GM18507 (cell line): ENCODE measurements at regions not wholly inside any gene's neighbourhood (a gene's known extent, or its start where the extent isn't known, plus 50 kb on each side); places are given as distances from the start of the nearest gene placed in this dataset.
"Not testable (repeated sequence)": the region's sequence is repeated elsewhere in the genome, so short reads cannot be mapped to it uniquely, and the experiment has no call there.

Experiments used
- DNase-seq: peaks from one replicate; pipeline ENCODE4 v3.0.0; 2011; ENCODE audit warnings: low read depth; ENCODE audit not compliant: insufficient read length; ENCODE audit errors: extremely low spot score
- FAIRE-seq: peaks from 2 replicates; lab custom pipeline; 2011; peaks lifted over from hg19 to GRCh38; lab: Jason Lieb, UNC

DNA sequence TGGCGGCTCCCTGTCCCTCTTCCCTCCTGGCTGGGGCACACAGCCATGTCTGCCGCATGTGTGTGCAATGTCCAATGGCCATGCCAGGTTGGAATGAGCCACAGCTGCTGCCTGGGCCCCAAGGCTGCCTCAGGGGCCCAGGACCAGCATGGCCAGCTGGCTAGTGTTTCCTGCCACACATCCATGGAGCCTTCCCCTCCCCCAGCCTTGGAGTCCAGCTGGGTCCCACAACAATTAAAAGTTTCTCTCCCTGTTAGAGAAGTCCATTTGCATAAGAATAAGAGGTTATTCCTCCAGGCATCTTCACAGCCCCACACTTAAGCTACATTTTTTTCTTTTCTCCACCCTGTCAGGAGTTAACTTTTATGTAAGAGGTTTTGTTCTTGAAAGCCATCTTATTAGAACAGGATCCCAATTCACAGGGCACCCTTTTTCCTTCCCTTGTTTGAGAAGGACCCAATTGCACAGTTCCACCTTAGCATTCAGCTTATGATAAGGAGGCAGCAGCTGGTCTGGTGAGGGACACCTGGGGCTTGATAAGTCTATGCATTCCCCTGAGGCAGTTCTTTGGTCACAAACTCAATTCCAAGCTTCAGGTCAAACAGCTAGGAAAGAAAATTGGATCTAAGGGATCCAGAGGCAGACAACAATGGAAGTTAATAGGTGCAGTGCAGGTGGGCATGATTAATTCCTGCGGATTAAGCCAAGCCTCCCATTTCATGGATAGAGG lies 963.3 kb upstream of the GRIA3 start:
- no peak for DNase-seq

DNA sequence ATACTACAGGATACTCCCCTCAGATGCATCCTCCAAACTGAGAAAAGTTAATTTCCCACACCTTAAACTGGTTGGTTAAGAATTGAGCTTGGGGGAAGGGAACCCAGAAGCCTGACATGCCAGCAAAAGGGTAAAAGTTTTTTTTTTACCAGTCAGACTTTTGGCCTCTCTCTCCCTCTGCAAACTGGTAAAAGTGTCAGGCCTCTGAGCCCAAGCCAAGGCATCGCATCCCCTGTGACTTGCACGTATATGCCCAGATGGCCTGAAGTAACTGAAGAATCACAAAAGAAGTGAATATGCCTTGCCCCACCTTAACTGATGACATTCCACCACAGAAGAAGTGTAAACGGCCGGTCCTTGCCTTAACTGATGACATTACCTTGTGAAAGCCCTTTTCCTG lies 962.3 kb upstream of the GRIA3 start:
- not testable (repeated sequence) for DNase-seq, FAIRE-seq

More for the DNA sequence above, 963.3 kb upstream of the GRIA3 start:
- FAIRE-seq = no peak

DNA sequence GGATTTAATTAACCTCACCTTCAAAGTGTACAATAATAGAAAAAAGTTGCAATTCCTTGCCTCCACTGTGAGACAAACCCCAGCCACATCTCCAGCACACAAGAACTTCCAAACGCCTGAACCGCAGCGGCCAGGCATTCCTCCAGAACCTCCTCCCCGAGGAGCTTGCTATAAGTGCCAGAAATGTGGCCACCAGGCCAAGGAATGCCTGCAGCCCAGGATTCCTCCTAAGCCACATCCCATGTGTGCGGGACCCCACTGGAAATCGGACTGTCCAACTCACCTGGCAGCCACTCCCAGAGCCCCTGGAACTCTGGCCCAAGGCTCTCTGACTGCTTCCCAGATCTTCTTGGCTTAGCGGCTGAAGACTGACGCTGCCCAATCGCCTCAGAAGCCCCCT lies 959.9 kb upstream of the GRIA3 start:
- FAIRE-seq, DNase-seq: not testable (repeated sequence)

DNA sequence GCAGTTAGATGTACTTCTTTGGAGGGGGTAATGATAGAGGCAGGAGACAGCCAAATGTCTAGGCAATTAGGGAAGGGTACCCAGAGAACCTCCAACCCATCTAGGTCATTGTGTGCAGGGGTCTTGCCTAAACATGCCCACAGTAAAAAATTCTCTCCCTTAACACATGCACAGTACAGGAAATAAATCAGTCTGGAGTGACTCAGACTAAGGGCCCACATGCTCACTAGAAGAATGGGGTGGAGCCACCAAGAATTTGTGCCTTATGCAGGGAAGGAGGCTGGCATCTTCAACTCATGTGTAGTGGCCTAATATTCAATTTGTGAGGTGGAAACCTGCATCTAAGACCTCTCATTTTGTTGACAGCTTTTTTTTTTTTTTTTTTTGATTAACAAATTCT lies 945.3 kb upstream of the GRIA3 start:
- DNase-seq (no peak), FAIRE-seq (no peak)

DNA sequence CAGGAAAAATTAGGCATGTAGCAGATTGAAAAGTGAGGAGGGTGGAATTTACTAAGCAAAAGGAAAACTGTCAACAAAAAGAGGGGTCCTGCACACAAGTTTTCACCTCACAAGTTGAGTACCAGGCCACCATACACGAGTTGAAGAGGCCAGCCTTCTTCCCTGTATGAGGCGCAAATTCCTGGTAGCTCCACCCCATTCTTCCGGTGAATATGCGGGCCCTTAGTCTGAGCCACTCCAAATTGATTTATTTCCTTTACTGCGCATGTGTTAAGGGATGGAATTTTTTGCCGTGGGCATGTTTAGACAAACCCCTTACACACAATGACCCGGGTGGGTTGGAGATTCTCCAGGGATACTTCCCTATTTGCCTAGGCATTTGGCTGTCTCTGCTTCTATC lies 942.1 kb upstream of the GRIA3 start:
- no peak for FAIRE-seq
- no peak for DNase-seq

DNA sequence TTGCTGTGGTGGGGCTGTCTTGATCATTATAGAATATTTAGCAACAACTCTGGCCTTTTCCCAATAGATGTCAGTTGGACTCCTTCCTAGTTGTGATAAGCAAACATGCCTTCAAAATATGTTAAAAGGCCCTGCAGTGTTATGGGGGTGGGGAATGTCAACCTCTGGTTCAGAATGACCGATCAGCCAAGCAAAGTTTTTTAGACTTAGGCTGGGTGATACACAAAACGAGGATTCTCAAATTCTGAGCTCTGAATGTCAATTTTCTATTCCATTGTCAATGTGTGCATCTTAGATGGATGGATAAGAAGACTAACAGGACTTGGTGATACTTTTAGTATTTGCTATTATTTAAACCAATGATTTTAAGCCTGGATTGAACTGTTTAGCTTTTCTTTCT lies 940.0 kb upstream of the GRIA3 start:
- no peak for FAIRE-seq
- no peak for DNase-seq

DNA sequence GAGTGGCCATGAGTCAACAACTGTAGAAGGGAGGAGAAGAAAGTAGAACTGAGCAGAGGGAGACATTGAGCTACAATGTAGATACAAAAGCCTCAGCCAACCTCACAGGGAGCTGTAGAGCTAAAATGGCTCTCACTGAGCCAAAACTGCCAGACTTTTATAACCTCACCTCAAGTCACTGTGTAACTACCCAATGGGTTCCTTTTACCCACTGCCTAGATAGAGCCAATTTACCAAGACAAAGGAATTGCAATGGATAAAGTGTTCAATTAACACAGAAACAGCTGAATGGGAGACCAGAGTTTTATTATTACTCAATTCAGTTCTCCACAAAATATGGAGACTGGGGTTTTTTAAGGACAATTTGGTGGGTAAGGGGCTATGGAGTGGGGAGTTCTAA lies 938.9 kb upstream of the GRIA3 start:
- DNase-seq (no peak), FAIRE-seq (no peak)

DNA sequence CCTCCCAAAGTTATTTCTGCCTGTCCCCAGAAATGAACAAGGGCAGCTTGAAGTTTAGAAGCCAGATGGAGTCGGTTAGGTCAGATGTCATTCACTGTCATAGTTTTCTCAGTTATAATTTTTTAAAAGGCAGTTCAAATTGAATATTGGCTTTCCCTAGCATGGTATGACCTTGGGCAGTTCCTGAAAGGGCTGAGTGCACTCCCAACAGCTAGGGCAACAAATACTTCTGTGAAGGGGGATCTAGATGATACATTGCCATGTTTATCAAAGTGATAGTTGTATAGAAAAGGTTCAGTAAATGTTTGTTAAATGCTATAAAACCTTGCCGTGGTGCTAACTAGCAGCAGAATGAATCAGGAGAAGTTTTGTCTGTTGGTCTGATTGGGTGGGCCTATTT lies 938.1 kb upstream of the GRIA3 start:
- DNase-seq = no peak
- no peak for FAIRE-seq

DNA sequence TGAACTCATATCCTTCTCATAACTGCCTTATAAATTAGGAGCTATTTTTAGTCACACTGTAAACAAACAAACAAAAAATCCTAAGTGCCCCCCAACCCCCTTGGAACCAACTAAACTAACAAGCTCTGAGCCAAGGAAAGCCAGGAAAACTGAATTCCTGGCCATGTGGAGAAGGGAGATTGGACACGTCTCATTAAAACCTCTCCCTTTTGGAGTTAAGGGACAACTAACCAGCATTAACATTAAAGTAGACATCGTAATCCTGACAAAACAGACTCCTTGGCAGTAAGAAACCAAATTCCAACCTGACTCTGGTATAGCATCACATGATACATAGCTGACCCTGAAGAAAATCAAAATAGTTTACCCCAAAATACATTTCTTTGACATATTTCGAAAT lies 937.1 kb upstream of the GRIA3 start:
- FAIRE-seq (no peak), DNase-seq (no peak)

DNA sequence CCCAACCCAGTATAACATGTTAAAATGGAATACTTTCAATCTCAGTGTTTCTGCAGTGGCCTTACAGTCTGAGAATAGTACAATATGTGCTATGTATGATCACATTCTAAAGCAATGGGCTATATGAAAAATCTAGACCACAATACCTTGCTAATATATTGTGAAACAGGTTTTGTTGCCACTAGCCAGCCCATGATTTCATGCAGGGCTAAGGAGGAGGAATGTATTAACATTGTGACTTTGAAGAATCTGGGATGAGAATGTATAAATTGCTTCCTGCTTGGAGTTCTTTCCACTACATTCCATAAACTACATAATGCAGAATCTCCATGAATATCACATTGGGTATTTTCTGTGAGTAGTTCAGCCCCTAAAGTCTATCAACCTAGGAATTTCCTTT lies 935.4 kb upstream of the GRIA3 start:
- DNase-seq = no peak
- no peak for FAIRE-seq

DNA sequence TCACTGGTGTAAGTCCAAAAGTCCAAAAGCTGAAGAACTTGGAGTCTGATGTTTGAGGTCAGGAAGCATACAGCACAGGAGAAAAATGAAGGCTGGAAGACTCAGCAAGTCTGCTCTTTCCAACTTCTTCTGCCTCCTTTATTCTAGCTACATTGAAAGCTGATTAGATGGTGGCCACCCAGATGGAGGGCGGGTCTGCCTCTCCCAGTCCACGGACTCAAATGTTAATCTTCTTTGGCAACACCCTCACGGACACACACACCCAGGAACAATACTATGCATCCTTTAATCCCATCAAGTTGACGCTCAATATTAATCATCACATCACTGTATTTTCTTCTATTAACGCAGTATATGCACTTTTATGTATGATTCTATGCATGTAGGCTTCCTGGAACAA lies 931.6 kb upstream of the GRIA3 start:
- FAIRE-seq = no peak
- DNase-seq = no peak

DNA sequence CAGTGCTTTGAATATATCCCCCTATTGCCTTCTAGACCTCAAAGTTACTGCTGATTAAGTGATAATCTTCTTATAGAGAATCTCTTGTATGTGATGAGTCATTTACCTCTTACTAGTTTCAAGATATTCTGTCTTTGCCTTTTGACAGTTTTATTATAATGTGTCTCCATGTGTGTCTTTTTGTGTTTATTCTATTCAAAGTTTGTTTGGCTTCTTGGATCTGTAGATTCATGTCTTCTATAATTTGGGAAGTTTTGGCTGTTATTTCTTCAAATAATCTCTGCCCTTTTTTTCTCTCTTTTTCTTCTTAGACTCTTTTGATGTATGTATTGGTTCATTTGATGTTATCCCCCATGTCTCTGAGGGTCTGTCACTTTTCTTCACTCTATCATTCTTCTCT lies 915.7 kb upstream of the GRIA3 start:
- no peak for FAIRE-seq

DNA sequence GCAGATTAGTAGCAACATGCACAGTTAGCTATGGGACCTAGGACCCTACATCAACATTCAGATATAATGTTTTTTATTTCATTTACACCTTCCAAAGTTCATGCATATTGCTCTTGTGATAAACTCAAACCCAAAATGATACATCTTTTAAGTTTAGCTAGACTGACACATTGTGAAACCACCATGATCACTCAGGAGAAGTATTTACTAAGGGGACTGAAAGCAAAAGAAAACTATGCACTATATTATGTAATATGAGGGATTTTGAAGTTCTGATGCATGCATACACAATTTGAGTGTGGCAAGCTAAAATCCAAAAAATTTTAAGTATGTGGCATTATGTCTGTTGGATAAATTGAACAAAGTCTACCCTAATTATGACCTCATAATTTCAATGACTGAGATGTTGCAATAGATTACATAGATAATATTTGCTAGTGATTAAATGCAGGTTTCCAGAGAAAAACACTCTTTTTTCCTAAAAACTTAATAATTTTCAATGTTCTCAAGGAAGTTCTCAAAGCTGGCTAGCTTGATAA lies 914.8 kb upstream of the GRIA3 start:
- FAIRE-seq (no peak), DNase-seq (no peak)

More for the DNA sequence above, 915.7 kb upstream of the GRIA3 start:
- DNase-seq = no peak

DNA sequence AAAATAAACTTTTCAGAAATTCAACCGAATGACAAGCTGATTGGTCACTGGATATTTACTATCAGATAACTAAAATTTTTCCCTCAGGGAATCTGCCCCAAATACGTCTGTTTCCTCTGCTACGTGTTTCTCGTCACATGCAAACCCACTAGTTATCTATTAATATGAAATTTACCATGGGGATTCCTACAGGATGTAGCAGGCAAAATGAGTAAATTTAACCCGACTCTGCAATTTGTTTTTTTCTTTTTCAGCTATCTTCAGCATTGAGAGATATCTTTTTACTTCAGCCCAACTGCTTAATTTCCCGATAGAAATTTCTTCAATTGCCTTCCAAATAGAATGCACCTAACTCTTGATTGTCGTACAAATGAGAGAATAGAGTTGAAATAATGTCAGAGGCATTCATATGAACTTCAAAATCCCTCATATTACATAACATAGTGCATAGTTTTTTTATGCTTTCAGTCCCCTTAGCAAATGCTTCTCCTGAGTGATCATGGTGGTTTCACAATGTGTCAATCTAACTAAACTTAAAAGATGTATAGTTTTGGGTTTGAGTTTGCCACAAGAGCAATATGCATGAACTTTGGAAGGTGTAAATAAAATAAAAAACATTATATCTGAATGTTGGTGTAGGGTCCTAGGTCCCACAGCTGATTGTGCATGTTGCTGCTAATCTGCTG lies 913.1 kb upstream of the GRIA3 start:
- FAIRE-seq = no peak
- no peak for DNase-seq

DNA sequence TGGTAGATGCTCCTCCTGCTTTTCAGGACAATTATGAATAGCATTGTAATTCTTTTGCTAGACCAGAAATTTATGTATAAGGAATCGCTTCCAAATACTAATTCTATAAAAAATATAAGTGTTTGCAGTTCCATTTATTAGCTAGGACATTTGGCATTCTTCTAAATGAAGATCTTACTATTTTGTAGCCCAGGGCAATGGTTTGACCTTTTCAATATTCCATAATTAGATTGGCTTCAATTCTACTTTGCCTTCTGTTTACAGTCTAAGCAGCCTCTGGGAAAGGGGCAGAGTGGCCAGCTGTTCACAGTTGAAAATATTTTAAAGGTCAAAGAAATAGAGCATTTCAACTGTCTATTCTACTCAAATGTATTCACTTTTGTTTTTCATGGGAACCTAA lies 912.1 kb upstream of the GRIA3 start:
- FAIRE-seq = no peak
- no peak for DNase-seq

DNA sequence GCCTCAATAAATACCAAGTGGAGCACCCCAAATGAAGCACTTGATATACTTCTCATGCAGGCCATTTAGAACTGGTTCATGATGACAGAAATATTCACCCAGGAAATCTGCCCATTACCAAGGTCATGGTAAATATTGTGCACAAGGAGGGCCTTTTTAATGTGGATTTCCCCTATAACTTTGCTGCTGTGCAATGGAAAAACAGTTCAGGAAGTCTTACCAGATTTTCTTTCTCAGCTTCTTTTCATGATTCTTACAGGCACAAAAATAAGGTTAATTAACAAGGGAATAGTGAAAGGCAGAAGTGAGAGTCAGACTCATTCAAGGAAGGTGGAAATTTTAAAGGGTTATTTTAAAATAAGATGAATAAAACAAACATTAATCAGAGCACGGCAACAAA lies 904.3 kb upstream of the GRIA3 start:
- DNase-seq (no peak), FAIRE-seq (no peak)

DNA sequence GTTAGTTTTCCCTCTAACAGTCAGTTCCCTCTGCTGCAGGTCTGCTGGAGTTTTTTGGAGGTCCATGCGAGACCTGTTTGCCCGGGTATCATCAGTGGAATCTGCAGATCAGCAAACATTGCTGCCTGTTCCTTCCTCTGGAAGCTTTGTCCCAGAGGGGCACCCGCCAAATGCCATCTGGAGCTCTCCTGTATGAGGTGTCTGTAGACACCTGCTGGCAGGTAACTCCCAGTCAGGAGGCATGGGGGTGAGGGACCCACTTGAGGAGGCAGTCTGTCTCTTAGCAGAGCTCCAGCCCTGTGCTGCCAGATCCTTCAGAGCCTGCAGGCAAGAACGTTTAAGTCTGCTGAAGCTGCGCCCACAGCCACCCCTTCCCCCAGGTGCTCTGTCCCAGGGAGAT lies 884.3 kb upstream of the GRIA3 start:
- not testable (repeated sequence) for DNase-seq, FAIRE-seq

DNA sequence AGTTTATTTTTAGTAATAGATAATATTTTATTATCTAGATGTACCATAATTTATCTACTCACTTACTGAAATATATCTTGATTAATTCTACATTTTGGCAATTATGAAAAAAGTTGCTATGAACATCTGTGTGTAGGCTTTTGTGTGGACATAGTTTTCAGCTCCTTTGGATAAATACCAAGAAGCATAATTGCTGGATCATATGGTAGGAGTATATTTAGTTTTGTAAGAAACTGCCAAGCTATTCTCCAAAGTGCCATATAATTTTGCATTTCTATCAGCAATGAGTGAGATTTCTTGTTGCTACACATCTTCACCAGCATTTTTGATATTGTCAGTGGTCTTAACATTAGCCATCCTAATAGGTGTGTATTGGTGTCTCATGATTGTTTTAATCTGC lies 882.6 kb upstream of the GRIA3 start:
- no peak for DNase-seq
- FAIRE-seq = no peak

DNA sequence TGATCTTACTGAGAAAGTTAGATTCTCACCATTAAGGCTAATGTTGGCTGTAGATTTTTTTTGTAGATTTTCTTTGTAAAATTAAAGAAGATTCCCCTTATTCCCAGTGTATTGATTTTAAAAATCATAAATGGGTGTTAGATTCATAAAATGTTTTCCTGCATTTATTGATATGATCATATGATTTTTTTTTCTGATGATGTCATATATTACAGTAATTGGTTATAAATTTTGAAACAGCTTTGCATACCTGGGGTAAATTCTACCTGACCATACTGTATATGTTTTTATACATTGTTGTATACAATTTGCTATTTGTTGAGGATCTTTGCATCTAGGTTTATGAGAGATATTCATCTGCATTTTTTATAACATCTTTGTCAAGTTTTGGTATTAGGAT lies 880.3 kb upstream of the GRIA3 start:
- FAIRE-seq (no peak), DNase-seq (no peak)

DNA sequence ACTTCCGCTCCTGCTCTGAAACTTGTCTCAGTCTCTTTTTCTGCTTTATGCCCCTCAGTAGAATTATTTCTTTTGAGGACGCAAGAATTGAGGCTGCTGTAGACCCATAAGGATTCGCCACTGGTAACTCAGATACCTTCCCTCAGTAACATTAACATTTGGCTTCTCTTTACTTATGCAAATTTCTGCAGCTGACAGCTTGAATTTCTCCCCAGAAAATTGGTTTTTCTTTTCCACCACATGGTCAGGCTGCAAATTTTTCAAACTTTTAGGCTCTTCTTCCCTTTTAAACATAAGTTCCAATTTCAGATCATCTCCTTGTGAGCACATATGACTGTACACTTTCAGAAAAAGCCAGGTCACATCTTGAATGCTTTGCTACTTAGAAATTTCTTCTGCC lies 839.3 kb upstream of the GRIA3 start:
- no peak for FAIRE-seq
- no peak for DNase-seq
